HFFc6 (cell line): ENCODE measurements at regions not wholly inside any gene's neighbourhood (a gene's known extent, or its start where the extent isn't known, plus 50 kb on each side); places are given as distances from the start of the nearest gene placed in this dataset.

ENCODE experiments used
- DNase-seq: peaks from one replicate; pipeline ENCODE4 v3.0.0-alpha.2; 2018
- H3K27ac Mint-ChIP-seq: 2 replicates; pipeline ENCODE4 v1.8.0; 2020; ENCODE audit warnings: mild to moderate bottlenecking, mixed read lengths
- H3K27me3 Mint-ChIP-seq: 2 replicates; pipeline ENCODE4 v1.8.0; 2021; ENCODE audit warnings: mild to moderate bottlenecking, moderate library complexity, mixed read lengths; ENCODE audit not compliant: insufficient read depth
- H3K36me3 Mint-ChIP-seq: 2 replicates; pipeline ENCODE4 v1.8.0; 2021; ENCODE audit warnings: low read depth, mixed read lengths
- H3K4me1 Mint-ChIP-seq: 2 replicates; pipeline ENCODE4 v1.8.0; 2020; ENCODE audit warnings: low read depth, mixed read lengths
- H3K4me3 Mint-ChIP-seq: 2 replicates; pipeline ENCODE4 v1.8.0; 2020; ENCODE audit warnings: mild to moderate bottlenecking, moderate library complexity, mixed read lengths
- H3K9me3 Mint-ChIP-seq: 2 replicates; pipeline ENCODE4 v1.8.0; 2020; ENCODE audit warnings: mild to moderate bottlenecking, mixed read lengths
- CTCF ChIP-seq: fragments of 200-600 bp; sonication (generic); IDR thresholded peaks from 2 replicates; pipeline ENCODE4 v1.5.0; 2021; ENCODE audit warnings: antibody characterized with exemption, mild to moderate bottlenecking

GRCh38 chr7:10079572-10079971 is 894.1 kb upstream of the PHF14 start:
- no peak overlapping the region for H3K27ac Mint-ChIP-seq
- no peak for DNase-seq
- H3K9me3 Mint-ChIP-seq = peaks cover 44% of the 10 kb centered on the region
- peaks cover 4% of the 10 kb centered on the region; the same call in 1 of the 2 replicates for H3K36me3 Mint-ChIP-seq
- no peaks in the 10 kb centered on the region for H3K4me1 Mint-ChIP-seq
- no peak overlapping the region for H3K4me3 Mint-ChIP-seq
- no peak for TF ChIP-seq CTCF
- no peaks in the 10 kb centered on the region; the same call in 1 of the 2 replicates for H3K27me3 Mint-ChIP-seq

GRCh38 chr7:10082896-10083295 is 890.8 kb upstream of the PHF14 start:
- H3K27me3 Mint-ChIP-seq = no peaks in the 10 kb centered on the region; the same call in 1 of the 2 replicates
- H3K27ac Mint-ChIP-seq = no peak overlapping the region
- TF ChIP-seq CTCF = no peak
- H3K4me3 Mint-ChIP-seq = no peak overlapping the region
- peaks cover 52% of the 10 kb centered on the region for H3K9me3 Mint-ChIP-seq
- H3K4me1 Mint-ChIP-seq = no peaks in the 10 kb centered on the region
- no peak for DNase-seq
- peaks cover 4% of the 10 kb centered on the region; the same call in 1 of the 2 replicates for H3K36me3 Mint-ChIP-seq

- no peaks in the 10 kb centered on the region for H3K4me1 Mint-ChIP-seq
- peaks cover 4% of the 10 kb centered on the region; the same call in 1 of the 2 replicates for H3K36me3 Mint-ChIP-seq
- TF ChIP-seq CTCF = no peak
- no peaks in the 10 kb centered on the region; the same call in 1 of the 2 replicates for H3K27me3 Mint-ChIP-seq
- H3K9me3 Mint-ChIP-seq = peaks cover 49% of the 10 kb centered on the region
- DNase-seq = no peak
- H3K27ac Mint-ChIP-seq = no peak overlapping the region
- H3K4me3 Mint-ChIP-seq = no peak overlapping the region
Observed at GRCh38 chr7:10083766-10084165, 889.9 kb upstream of the PHF14 start.

- Mint-ChIP-seq H3K36me3 (no peaks in the 10 kb centered on the region), H3K27me3 (no peaks in the 10 kb centered on the region; the same call in 1 of the 2 replicates), H3K9me3 (peaks cover 37% of the 10 kb centered on the region), H3K4me3 (no peak overlapping the region), H3K4me1 (no peaks in the 10 kb centered on the region), H3K27ac (no peak overlapping the region)
- no peak for TF ChIP-seq CTCF
- no peak for DNase-seq
Observed at GRCh38 chr7:10085231-10085630, 888.4 kb upstream of the PHF14 start.

GRCh38 chr7:10100572-10100971 is 873.1 kb upstream of the PHF14 start:
- no peaks in the 10 kb centered on the region for H3K4me1 Mint-ChIP-seq
- H3K27ac Mint-ChIP-seq = no peak overlapping the region
- no peaks in the 10 kb centered on the region for H3K36me3 Mint-ChIP-seq
- H3K27me3 Mint-ChIP-seq = no peaks in the 10 kb centered on the region
- no peak overlapping the region for H3K4me3 Mint-ChIP-seq
- TF ChIP-seq CTCF = no peak
- H3K9me3 Mint-ChIP-seq = peaks cover 25% of the 10 kb centered on the region
- DNase-seq = no peak

GRCh38 chr7:10101351-10101750 is 872.3 kb upstream of the PHF14 start:
- H3K27me3 Mint-ChIP-seq = no peaks in the 10 kb centered on the region
- TF ChIP-seq CTCF = no peak
- peaks cover 25% of the 10 kb centered on the region for H3K9me3 Mint-ChIP-seq
- H3K27ac Mint-ChIP-seq = no peak overlapping the region
- DNase-seq = no peak
- H3K4me1 Mint-ChIP-seq = no peaks in the 10 kb centered on the region
- H3K36me3 Mint-ChIP-seq = no peaks in the 10 kb centered on the region
- no peak overlapping the region for H3K4me3 Mint-ChIP-seq
